ENCODE measurements at regions not wholly inside any gene's neighbourhood (a gene's known extent, or its start where the extent isn't known, plus 50 kb on each side); places are given as distances from the start of the nearest gene placed in this dataset.
"Not testable (repeated sequence)": the region's sequence is repeated elsewhere in the genome, so short reads cannot be mapped to it uniquely, and the experiment has no call there.

DNA sequence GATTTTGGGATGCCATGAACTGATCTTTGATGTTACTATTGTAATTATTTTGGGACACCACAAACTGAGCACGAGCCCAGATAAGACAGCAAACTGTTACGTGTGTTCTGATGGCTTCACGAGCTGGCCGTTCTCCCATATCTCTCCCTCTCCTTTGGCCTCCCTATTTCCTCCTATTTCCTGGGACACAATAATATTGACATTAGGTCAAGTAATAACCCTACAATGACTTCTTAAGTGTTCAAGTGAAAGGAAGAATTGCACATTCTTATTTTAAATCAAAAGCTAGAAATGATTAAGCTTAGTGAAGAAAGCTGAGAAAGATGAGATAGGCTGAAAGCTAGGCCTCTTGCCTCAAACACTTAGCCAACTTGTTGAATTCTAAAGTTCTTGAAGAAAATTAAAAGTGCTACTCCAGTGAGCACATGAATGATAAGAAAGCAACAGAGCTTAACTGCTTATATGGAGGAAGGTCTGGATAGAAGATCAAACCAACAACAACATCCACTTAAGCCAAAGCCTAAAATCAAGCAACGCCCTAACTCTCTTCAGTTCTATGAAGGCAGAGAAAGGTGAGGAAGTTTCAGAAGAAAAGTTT lies 247.1 kb downstream of the LRRC70 start:
- no peak for DNase-seq

DNA sequence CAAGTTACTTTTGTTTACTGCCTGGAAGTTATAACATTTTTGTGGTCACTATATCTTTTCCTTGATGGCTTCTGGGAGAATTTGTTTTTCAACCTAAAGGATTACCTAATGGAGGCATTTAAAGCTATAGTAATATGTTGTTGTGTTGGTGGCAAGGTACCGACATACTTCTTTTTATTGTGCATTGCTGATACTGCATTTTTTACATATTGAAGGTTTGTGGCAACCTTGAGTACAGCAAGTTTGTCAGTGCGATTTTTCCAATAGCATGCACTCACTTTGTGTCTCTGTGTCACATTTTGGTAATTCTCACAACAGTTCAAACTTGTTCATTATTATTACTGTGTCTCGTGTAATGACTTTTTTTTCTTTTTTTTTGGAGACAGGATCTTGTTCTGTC lies 246.3 kb downstream of the LRRC70 start:
- no peak for DNase-seq

DNA sequence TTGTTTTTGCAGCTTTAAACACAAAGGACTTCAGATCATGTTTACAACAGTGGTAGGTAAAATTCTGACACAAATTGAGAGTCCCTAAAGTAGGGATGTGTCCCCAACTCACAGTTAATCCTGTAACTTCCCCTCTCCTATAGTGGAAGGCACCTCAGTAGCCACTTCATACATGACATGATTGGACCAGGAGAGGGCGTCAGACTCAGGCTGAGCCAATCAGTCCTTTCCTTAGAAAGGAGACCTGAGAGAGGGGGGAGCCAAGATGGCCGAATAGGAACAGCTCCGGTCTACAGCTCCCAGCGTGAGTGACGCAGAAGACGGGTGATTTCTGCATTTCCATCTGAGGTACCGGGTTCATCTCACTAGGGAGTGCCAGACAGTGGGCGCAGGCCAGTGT lies 238.4 kb downstream of the LRRC70 start:
- DNase-seq, result not testable (repeated sequence)

DNA sequence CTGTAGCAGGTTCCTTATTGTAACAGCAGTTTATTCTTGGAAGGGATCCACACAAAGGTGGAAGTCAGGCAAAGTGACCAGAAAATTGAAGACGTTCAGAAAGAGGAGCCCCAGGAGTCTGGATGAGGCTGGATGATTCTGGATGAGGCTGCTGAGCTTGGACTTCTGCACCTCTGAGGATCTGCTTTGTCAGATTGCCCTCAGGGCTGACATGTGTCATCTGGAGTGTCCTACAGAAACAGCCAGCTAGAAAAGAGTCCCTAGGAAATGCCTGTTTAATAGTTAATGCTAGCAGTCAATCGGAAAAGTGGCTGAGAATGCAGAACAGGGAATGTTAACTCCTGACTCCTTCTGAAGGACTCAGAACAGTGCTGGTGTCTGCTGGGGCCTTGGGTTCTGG lies 236.4 kb downstream of the LRRC70 start:
- no peak for DNase-seq

GRCh38 chr5:62812621-62813255 lies 234.1 kb downstream of the LRRC70 start:
- no peak for DNase-seq

DNA sequence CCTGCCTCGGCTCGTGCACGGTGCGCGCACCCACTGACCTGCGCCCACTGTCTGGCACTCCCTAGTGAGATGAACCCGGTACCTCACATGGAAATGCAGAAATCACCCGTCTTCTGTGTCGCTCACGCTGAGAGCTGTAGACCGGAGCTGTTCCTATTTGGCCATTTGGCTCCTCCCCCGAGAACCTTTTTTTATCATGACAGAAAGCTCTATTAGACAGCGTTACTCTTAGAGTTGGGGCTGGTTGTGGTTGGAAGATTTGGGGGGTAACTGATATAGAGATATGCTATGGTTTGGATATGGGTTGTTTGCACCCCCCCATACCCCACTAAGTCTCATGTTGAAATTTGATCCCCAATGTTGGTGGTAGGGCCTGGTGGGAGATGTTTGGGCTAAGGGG lies 226.2 kb downstream of the LRRC70 start:
- not testable (repeated sequence) for DNase-seq

- DNase-seq, result no peak
These were observed 217.3 kb downstream of the LRRC70 start for GRCh38 chr5:62795926-62796325.

- DNase-seq, result no peak
These were observed 215.8 kb downstream of the LRRC70 start for GRCh38 chr5:62794456-62794855.

GRCh38 chr5:62791059-62791458 lies 212.4 kb downstream of the LRRC70 start:
- no peak for DNase-seq

DNA sequence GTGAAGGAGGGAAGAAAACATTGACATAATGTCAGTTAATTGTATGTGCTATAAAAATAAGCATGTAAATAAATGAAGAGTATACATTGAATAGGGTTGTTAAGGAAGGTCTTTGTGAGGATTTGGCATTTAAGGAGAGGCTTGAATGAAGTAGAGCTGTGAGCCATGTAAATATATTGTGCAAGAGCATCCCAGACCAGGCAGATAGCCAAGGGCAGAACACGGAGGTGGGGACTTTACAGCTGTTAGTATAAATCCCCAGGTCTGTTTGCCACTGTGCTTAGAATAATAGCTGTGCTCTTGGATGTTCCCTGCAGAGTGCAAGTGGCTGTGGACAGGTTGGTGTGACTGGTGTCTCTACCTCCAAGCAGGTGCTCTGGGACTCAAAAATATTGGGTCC lies 211.7 kb downstream of the LRRC70 start:
- DNase-seq, result no peak

GRCh38 chr5:62786099-62786498 lies 207.5 kb downstream of the LRRC70 start:
- DNase-seq, result no peak

DNA sequence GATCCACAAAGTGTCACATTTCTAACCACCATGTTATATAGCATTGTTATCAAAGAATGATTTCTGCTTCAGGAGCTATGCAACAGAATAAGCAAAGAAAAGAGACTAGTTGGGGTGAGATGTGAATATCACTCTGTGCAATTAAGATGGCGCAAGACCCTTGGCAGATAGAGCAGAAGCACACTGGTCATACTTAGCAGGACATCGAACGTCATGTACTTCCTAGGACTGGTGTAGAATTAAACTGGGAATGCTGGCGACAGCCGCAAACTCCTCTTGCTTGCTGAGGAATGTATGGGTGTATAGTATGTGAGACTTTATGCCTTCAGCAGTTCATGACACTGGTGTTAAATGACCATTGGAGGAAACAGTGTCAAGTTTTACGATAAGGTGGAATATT lies 207.0 kb downstream of the LRRC70 start:
- DNase-seq, result no peak

DNA sequence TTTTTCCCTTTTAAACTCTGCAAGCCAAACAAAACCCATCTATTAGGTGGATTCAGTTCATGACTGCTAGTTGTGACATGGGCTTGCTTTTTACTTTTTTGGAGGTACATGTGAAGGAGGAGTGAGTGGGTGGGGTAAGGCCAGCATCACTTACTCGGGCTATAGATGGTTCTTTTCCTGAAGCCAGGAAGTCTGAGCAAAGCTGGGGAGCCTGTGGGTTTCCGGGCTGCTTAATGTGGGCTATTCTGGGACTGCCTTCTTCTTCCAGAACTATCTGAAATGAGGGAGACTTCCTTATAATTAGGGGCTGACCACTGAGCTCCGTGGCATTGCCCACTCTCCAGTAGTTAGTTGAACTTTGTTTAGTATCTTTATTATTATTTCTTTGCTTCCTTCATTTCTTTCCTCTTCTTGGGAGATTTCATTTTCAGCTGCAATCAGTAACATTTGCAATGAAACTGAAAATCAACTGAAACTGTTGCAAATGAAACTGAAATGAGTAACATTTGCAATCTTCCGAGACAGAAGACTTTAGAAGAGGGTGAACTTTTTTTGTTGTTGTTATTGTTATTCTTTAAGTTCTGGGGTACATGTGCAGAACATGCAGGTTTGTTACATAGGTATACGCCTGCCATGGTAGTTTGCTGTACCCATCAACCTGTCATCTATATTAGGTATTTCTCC lies 204.9 kb downstream of the LRRC70 start:
- DNase-seq, result no peak

DNA sequence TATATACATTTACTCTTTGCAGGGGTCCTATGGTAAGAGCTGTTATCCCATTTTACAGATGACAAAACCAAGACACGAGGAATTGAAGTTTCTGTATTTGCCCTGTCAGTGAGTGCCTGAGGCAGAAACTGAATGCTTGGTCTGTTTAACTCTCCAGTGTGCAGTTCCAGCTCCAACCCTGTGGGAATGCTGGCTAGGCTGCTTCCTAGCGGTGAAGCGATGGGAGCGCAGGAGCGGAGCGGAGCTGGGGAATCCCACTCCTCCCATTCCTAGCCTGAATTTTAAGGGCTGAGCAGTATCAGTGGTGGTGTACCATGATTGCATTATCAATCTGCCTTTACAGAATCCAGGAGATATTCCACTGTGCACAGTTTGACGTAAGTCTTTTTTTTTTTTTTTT lies 202.3 kb downstream of the LRRC70 start:
- DNase-seq, result no peak

DNA sequence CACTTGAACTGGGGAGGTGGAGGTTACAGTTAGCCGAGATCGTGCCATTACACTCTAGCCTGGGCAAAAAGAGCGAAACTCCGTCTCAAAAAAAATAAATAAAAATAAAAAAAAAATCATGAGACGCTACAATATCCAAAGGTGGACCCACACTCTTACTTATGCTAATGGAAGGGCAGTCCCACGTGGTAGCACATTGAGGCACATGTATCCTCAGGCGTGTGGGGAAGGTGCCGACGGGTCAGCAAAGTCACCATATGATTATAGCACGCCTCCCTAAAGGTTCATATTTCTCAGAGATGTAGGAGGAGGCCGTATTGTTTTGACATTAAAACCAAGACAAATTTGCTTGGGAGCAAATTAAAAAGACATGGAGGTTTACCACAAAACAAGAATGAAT lies 201.6 kb downstream of the LRRC70 start:
- no peak for DNase-seq

DNA sequence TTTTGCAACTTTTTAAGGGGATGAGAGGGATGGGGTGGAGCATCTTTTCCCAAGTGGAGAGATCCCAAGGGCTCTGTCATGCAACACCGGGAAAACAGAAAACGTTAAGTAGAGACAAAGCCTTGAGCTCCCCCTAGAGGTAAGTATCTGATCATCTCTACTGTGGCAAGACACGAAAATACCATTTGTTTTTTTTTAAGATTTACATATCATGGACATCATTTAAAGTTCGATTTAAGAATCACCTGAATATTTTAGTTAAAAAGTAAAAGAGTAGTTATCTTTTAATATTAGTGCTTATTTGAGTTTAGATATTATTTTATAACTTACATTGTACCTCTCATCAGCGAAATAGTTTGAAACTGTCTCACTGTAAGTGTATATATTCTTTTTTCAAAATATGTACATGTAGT lies 200.4 kb downstream of the LRRC70 start:
- no peak for DNase-seq

GRCh38 chr5:62778316-62779009 lies 199.8 kb downstream of the LRRC70 start:
- DNase-seq, result no peak

DNA sequence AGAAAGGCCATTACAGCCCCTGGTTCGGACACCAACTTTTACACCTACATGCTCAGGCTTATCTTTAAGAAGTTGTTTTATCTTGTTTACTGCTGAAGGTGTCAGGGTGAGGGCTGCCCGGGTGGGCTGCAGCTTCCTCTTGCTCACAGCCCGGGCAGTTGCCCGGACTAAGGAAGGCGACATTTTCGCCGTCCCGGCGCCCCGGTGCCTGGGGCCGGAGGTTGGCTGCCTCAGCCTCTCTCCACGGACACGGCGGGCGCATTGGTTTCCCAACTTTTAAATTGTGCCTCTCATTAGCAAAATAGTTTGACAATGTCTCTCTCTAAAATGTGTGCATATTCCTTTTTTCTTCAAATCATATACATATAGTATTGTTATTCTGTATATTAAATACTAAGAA lies 198.5 kb downstream of the LRRC70 start:
- DNase-seq, result not testable (repeated sequence)

- not testable (repeated sequence) for DNase-seq
These were observed 198.0 kb downstream of the LRRC70 start for GRCh38 chr5:62776592-62776991.

DNA sequence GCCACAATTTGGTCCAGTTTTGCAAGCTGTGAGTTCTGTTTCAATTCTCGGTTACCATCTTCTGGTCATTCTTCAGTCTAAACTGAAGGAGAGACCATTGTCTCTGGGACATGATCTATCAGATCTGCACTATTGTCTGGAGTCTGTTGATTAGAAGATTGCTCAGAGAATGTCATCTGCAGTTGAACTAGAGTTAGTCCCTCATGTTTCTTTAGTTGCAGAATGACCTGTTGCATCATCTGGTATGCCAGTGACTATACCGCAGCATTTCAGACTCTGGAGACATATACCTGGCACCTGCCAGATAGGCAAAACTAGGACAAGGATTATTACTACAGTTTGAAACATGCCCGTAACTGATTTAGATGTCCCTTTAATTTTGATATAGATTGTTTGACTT lies 194.8 kb downstream of the LRRC70 start:
- DNase-seq, result no peak

DNA sequence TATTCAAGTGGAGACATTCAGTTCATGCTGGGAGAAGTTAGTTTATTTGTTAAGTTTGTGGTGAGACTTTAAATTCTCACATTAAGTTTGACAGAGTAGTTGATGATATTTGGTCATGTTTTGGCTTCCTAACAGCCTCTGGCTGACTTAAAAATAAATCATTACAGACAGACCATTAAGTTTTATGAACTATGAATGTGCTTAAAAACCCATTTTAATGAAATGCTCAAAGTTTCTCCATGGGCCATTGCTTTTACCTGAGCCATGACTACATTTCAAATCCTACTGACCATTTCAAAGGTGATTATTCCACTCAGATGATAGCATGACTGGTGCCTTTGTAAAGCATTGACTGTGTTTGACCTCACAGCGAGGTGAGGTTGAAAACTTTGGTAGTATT lies 192.7 kb downstream of the LRRC70 start:
- DNase-seq, result no peak

- DNase-seq, result no peak
These were observed 189.0 kb downstream of the LRRC70 start for GRCh38 chr5:62767650-62768049.

DNA sequence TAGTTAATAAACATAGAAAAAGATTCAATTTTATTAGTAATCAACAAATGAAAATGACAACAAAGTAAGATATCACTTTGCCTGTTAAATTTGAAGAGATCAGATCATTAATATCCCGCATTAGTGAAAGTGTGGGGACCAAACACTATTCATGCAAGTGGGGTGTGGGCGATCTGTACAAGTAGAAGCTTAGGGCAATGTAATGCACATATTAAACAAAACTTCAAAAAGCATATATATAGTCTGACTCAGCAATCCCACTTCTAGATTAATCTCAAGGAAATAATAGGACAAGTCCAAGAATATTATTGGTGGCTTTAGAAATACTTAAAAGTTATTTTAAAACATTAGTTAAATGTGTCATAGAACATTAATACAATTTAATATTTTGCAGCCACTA lies 188.5 kb downstream of the LRRC70 start:
- no peak for DNase-seq

DNA sequence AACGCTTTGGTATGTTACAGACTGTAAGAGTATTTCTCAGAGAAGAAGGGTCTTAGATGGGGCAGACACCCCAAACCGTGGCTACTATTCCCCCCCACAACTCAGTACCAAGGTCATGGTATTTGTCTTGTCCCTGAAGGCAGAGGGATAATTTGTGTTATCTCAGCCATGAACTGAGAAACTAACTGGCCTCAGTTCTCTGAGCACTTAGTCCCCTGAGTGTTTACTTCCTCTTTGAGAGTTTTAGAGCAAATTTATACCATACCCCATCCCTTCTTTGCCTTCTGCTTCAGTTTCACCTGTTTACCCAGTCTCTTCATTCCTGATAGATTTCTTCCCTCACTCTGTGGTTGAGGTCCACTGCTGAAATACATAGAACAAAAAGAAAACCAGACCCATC lies 183.9 kb downstream of the LRRC70 start:
- no peak for DNase-seq

Measured in stimulated activated CD4-positive, alpha-beta T cell treated with anti-CD3 and anti-CD28 coated beads, Interleukin-4, amount 100 ng/mL, for 1 hour (primary cell).